Activated naive CD8-positive, alpha-beta T cell treated with anti-CD3 and anti-CD28 coated beads, Interleukin-2, amount 10 ng/mL, durations not matched to agents 7 days and 5 days (primary cell): ENCODE measurements at regions not wholly inside any gene's neighbourhood (a gene's known extent, or its start where the extent isn't known, plus 50 kb on each side); places are given as distances from the start of the nearest gene placed in this dataset.

Experiments
- ATAC-seq: fragments of 150-1000 bp; cut with Tn5 transposase; one replicate; pipeline ENCODE4 v1.10.0; 2021; ENCODE audit warnings: low read depth, moderate library complexity
- POLR2A ChIA-PET: fragments of 350-600 bp; sonication (Branson Sonifier 250); formaldehyde crosslinking; loops from one replicate; lab custom pipeline; 2021; ENCODE audit warnings: antibody characterized with exemption; lab: Charles Lee
- DNase-seq: peaks from one replicate; pipeline ENCODE4 v3.0.0; 2021
- H3K27ac Mint-ChIP-seq: one replicate; pipeline ENCODE4 v1.8.0; 2022; ENCODE audit warnings: mild to moderate bottlenecking, mixed read lengths
- H3K27me3 Mint-ChIP-seq: one replicate; pipeline ENCODE4 v1.8.0; 2022; ENCODE audit warnings: mild to moderate bottlenecking, moderate library complexity, mixed read lengths
- H3K36me3 Mint-ChIP-seq: one replicate; pipeline ENCODE4 v1.8.0; 2021; ENCODE audit warnings: mild to moderate bottlenecking, mixed read lengths
- H3K4me1 Mint-ChIP-seq: one replicate; pipeline ENCODE4 v1.8.0; 2021; ENCODE audit warnings: mixed read lengths
- H3K4me3 Mint-ChIP-seq: one replicate; pipeline ENCODE4 v1.8.0; 2022; ENCODE audit warnings: mild to moderate bottlenecking, moderate library complexity, mixed read lengths
- H3K9me3 Mint-ChIP-seq: one replicate; pipeline ENCODE4 v1.8.0; 2021; ENCODE audit warnings: mixed read lengths

DNA sequence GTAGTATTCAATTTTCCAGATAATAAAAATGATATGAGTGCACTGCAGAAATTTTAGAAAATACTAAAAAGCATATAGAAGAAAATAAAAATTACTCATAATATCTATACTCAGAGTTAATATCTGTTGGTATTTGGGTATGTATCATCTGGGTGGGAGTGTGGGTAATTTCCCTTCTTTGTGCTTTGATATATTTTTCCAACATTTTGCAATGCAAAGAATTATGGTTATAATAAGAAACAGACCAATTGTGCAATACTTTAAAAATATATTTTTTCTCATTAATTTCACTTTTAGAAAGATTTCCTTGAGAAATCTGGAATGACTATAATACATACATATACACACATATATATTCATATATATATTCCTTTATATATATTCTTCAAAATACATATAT lies 665.7 kb downstream of the ADGRL2 start:
- H3K4me3 Mint-ChIP-seq, result no peak overlapping the region
- no peak for DNase-seq
- peaks cover under 1% of the 10 kb centered on the region for H3K27me3 Mint-ChIP-seq
- H3K4me1 Mint-ChIP-seq, result no peaks in the 10 kb centered on the region
- no peak for ATAC-seq
- no peaks in the 10 kb centered on the region for H3K36me3 Mint-ChIP-seq
- H3K27ac Mint-ChIP-seq, result no peak overlapping the region
- POLR2A ChIA-PET, result no interaction called here
- peaks cover 1% of the 10 kb centered on the region for H3K9me3 Mint-ChIP-seq

DNA sequence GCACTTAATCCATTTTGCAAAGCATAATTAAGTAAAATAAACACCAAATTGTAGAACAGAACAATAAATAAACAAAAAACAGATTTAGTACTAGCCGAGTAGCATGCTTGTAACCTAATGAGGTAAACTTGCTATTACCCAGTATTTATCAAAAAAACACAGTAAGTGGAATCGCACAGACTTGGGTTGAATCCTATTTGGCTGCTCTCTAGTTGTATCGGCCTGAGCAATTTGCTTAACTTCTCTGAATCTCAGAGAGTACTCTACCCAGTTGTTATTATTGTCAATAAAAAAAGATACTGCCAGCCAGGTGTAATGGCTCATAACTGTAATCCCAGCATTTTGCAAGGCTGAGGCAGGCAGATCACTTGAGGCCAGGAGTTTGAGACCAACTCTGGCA lies 664.3 kb downstream of the ADGRL2 start:
- Mint-ChIP-seq H3K27ac (no peak overlapping the region), H3K4me3 (no peak overlapping the region), H3K36me3 (no peaks in the 10 kb centered on the region), H3K4me1 (no peaks in the 10 kb centered on the region), H3K9me3 (no peaks in the 10 kb centered on the region), H3K27me3 (peaks cover 2% of the 10 kb centered on the region)
- no peak for ATAC-seq
- no peak for DNase-seq
- POLR2A ChIA-PET, result no interaction called here

DNA sequence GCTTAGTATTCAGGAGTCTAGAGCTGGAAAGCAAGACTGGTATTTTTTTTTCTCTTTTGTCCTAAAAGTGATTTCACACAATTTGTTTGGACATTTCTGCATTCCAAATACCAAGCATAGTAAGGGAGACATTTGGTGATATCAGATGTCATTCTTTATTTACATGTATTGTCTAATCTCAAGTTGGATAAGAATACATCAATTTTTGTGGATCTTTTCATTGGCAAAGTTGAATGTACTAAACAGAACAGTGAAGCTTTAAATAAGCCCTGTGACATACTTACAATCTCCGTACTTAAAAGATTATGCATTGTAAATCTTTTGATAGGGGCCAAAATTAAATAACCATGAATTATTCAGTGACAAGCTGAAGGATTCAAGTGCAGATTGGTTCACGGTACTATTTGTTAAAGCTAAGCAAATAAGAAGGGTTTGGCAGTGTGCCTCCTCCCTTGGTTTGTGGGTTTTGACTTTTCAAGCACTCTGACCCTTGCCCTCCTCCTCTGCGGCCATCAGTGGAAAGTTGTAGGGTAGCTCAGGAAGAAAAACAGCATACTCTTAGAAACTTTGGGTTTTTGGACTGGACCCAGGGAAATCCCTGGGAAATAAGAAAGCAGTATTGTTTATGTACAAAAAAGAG lies 663.7 kb downstream of the ADGRL2 start:
- peaks cover 2% of the 10 kb centered on the region for H3K27me3 Mint-ChIP-seq
- ATAC-seq, result no peak
- H3K4me1 Mint-ChIP-seq, result no peaks in the 10 kb centered on the region
- H3K27ac Mint-ChIP-seq, result no peak overlapping the region
- H3K4me3 Mint-ChIP-seq, result no peak overlapping the region
- no peaks in the 10 kb centered on the region for H3K9me3 Mint-ChIP-seq
- DNase-seq, result no peak
- POLR2A ChIA-PET, result no interaction called here
- no peaks in the 10 kb centered on the region for H3K36me3 Mint-ChIP-seq

DNA sequence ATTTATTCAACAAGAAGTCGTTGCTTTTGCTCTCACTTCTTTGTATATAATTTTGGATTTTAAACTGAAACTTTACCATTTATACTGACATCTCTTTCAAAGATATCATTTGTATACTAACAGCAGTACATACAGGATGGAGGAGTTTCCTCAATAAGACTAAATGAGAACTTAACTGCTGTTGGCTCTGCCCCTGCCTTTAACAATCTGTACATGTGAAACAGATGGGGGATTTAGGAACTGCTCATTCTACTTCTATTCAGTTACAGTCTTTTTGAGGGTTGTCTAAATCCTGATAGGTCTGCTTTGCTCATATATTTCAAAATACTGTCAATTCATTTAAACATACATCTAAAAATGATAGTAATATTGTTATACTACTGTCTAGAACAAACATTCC lies 663.2 kb downstream of the ADGRL2 start:
- no peaks in the 10 kb centered on the region for H3K36me3 Mint-ChIP-seq
- ATAC-seq (no peak), DNase-seq (no peak)
- H3K4me1 Mint-ChIP-seq, result no peaks in the 10 kb centered on the region
- POLR2A ChIA-PET, result no interaction called here
- H3K27ac Mint-ChIP-seq, result no peak overlapping the region
- H3K9me3 Mint-ChIP-seq, result no peaks in the 10 kb centered on the region
- peaks cover 2% of the 10 kb centered on the region for H3K27me3 Mint-ChIP-seq
- H3K4me3 Mint-ChIP-seq, result no peak overlapping the region

DNA sequence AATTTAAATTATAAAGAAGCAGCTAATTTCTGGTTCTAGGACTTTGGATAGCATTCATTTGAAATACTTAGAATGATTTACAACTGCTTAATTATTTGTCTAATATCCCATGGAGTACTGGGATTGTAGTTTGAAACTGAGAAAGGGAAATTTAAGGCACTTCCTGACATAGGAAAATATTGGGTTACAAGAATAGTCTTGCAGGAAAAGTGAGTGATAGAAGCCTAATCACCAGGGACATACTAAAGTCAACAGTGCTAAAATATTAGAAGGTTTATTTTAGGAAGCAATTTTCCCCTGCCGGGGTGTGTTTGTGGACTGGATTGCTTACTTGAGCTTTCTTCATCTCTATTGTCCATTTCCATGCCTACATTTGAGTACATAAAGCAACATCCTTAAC lies 661.6 kb downstream of the ADGRL2 start:
- Mint-ChIP-seq H3K4me3 (no peak overlapping the region), H3K27me3 (peaks cover 2% of the 10 kb centered on the region), H3K9me3 (no peaks in the 10 kb centered on the region), H3K4me1 (no peaks in the 10 kb centered on the region), H3K27ac (no peak overlapping the region), H3K36me3 (no peaks in the 10 kb centered on the region)
- DNase-seq, result no peak
- ATAC-seq, result no peak
- POLR2A ChIA-PET, result no interaction called here

DNA sequence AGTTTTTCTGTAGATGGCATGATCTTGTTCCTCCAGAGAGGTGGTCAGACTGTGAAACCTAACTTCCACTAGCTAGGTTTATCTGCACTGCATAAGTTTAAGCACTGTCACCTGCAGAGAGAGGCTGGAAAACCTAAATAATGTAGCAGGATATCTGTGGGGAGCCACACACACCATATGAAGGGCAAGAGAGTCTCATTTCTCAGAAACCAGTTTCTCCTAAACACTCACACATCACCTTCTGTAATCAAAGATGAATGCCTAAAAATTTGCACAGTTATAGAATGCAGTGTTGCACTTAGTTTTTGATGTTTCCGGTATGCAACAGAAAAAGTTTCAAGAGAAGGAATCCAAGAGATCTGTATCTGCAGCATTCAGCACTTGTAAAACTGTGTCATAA lies 654.6 kb downstream of the ADGRL2 start:
- DNase-seq (no peak), ATAC-seq (peak; percentile 80)
- H3K27ac Mint-ChIP-seq, result peak overlapping the region; percentile 60
- no peaks in the 10 kb centered on the region for H3K27me3 Mint-ChIP-seq
- peaks cover 16% of the 10 kb centered on the region for H3K9me3 Mint-ChIP-seq
- POLR2A ChIA-PET, result no interaction called here
- H3K4me1 Mint-ChIP-seq, result peaks cover 8% of the 10 kb centered on the region
- no peaks in the 10 kb centered on the region for H3K36me3 Mint-ChIP-seq
- no peak overlapping the region for H3K4me3 Mint-ChIP-seq

DNA sequence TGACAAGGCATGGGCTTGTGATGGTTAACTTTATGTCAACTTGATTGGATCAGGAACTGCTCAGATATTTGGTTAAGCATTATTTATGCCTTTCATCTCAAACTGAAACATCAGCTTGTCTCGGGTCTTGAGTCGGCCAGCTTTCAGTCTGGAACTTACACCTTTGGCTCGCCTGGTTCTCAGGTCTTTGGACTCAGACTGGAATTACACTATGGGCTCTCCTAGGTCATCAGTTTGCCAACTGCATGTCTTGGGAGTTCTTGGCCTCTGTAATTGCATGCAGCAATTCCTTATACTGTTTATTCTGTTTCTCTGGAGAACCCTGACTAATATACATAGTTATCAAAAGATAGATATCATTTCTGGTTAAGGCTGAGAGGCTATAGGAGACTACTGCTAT lies 653.7 kb downstream of the ADGRL2 start:
- Mint-ChIP-seq H3K9me3 (peaks cover 16% of the 10 kb centered on the region), H3K27ac (no peak overlapping the region), H3K36me3 (no peaks in the 10 kb centered on the region), H3K4me1 (peaks cover 8% of the 10 kb centered on the region), H3K27me3 (no peaks in the 10 kb centered on the region), H3K4me3 (no peak overlapping the region)
- ATAC-seq, result no peak
- POLR2A ChIA-PET, result no interaction called here
- DNase-seq, result no peak

DNA sequence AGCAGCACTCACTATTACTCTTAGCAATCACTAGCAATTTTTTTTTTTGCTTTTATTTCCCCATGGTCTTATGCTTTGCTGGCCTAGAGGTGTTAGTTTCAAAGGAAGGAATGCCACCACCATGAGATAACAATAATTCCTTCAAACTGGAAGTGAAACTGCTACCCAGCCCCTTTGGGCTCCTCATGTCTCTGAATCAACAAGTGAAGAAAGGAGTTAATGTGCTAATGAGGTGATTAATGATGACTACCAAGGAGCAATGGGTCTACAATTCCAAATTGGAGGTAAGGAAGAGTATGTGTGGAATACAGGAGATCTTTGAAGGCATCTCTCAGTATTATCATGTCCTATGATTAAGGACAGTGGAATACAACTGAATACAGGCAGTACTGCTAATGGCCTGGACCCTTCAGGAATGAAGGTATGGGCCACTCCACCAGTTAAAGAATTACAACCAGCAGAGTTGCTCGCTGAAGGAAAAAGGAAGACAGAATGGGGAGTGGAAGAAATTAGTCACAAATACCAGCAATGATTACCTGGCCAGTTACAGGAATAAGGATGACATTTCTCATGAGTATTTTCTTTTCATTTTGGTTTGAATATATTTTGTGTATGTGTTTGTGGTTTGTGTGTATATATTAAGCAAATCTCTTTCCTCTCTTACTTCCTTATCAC lies 652.9 kb downstream of the ADGRL2 start:
- DNase-seq, result no peak
- ATAC-seq, result no peak
- H3K36me3 Mint-ChIP-seq, result no peaks in the 10 kb centered on the region
- H3K27me3 Mint-ChIP-seq, result no peaks in the 10 kb centered on the region
- POLR2A ChIA-PET, result no interaction called here
- H3K27ac Mint-ChIP-seq, result no peak overlapping the region
- peaks cover 16% of the 10 kb centered on the region for H3K9me3 Mint-ChIP-seq
- H3K4me3 Mint-ChIP-seq, result no peak overlapping the region
- peaks cover 8% of the 10 kb centered on the region for H3K4me1 Mint-ChIP-seq

DNA sequence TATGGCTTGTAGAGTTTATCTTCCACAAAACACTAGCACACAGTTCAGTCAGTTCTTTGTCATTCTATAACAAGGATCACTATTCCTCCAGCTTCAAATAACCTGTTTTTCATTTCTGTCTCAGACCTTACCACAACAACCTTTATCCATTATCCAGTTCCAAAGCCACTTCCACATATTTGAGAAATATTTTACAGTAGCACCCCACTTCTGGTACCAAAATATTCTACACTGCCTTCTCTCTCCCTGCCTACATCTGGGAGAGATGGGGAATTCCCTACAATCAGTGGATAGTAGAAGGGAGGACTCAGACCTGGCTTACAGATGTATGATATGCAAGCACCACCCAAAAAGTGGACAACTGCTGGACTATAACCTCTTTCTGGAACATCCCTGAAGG lies 651.4 kb downstream of the ADGRL2 start:
- H3K27ac Mint-ChIP-seq, result no peak overlapping the region
- POLR2A ChIA-PET, result no interaction called here
- no peak overlapping the region for H3K4me3 Mint-ChIP-seq
- H3K36me3 Mint-ChIP-seq, result no peaks in the 10 kb centered on the region
- no peaks in the 10 kb centered on the region for H3K27me3 Mint-ChIP-seq
- no peak for ATAC-seq
- H3K9me3 Mint-ChIP-seq, result peaks cover 16% of the 10 kb centered on the region
- DNase-seq, result no peak
- H3K4me1 Mint-ChIP-seq, result peaks cover 8% of the 10 kb centered on the region

DNA sequence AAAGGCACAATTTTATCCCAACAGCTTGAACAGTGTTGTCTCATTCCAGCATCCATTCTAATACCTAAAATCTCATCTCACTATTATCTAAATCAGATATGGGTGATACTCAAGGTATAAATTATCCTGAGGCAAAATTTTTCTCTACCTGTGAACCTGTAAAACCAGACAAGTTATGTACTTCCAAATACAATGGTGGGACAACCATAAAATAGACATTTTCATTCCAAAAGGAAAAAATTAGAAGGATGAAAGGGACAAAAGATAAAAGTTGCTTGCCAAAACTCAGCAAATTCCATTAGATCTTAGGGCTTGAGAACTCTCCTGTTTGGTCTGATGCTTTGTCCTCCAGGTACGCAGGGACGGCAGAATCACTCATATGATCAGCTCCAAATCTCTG lies 650.5 kb downstream of the ADGRL2 start:
- peaks cover 8% of the 10 kb centered on the region for H3K4me1 Mint-ChIP-seq
- no peak overlapping the region for H3K4me3 Mint-ChIP-seq
- peaks cover 16% of the 10 kb centered on the region for H3K9me3 Mint-ChIP-seq
- H3K36me3 Mint-ChIP-seq, result no peaks in the 10 kb centered on the region
- DNase-seq (no peak), ATAC-seq (no peak)
- no peaks in the 10 kb centered on the region for H3K27me3 Mint-ChIP-seq
- POLR2A ChIA-PET, result no interaction called here
- no peak overlapping the region for H3K27ac Mint-ChIP-seq

DNA sequence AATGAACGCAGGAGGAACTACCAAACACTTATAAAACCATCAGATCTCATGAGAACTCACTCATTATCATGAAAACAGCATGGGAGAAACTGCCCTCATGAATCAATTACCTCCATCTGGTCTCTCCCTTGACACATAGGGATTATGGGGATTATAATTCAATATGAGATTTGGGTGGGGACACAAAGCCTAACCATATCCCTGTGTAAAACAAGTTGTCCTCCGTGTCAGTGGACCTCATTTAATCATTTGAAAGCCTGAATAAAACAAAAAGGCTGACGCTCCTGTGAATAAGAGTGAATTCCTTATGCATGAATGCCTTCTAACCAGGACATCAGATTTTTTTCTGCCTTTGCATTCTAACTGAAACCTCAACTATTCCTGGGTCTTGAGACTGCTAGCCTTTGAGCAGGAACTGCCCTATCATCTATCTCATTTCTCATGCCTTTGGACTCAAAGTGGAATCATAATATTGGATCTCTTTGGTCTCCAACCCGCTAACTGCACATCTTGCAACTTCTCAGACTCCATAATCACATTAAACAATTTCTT lies 648.8 kb downstream of the ADGRL2 start:
- Mint-ChIP-seq H3K4me1 (no peaks in the 10 kb centered on the region), H3K27me3 (no peaks in the 10 kb centered on the region), H3K36me3 (no peaks in the 10 kb centered on the region), H3K4me3 (no peak overlapping the region), H3K9me3 (peaks cover 18% of the 10 kb centered on the region), H3K27ac (no peak overlapping the region)
- DNase-seq (no peak), ATAC-seq (no peak)
- POLR2A ChIA-PET, result no interaction called here

DNA sequence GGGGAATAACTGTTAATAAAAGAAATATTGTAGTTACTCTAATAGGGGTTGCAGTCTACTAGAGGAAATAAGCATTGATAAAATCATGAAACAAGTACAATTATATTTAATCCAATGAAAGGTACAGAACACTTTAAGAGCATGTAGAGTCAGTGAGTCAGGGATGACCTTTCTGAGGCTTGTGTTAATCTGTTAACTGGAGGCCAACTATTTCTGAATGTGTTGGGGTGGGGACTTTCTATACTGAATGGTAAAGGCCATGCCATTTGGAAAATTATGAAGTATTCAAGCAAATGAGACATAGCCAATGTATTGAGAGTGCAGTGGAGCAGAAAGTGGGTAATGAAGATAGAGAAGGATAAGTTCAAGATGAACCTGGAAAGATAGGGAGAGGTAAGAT lies 646.2 kb downstream of the ADGRL2 start:
- Mint-ChIP-seq H3K4me3 (no peak overlapping the region), H3K9me3 (peaks cover 8% of the 10 kb centered on the region), H3K27me3 (no peaks in the 10 kb centered on the region), H3K4me1 (no peaks in the 10 kb centered on the region), H3K36me3 (no peaks in the 10 kb centered on the region), H3K27ac (no peak overlapping the region)
- ATAC-seq (no peak), DNase-seq (no peak)
- POLR2A ChIA-PET, result no interaction called here

DNA sequence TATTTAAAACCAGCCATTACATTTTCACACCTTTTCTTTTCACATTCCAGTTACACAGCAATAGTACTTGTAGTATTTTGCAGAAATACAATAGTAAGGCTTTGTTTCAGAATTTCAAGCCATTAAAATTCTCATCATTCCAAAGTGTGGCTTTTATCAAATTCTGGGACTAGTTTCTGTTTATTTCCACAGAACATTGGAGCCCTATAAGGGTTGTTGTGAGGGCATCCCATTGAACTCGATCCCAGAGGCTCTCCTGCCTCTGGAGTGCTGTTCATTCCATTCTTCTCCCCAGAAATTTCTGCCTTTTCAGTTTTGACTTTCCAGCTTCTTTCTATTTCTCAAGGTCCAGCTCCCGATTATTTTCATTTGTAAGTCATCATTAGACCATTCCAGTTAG lies 645.5 kb downstream of the ADGRL2 start:
- H3K9me3 Mint-ChIP-seq, result peaks cover 3% of the 10 kb centered on the region
- ATAC-seq (no peak), DNase-seq (no peak)
- POLR2A ChIA-PET, result no interaction called here
- no peaks in the 10 kb centered on the region for H3K27me3 Mint-ChIP-seq
- H3K36me3 Mint-ChIP-seq, result no peaks in the 10 kb centered on the region
- H3K27ac Mint-ChIP-seq, result no peak overlapping the region
- H3K4me1 Mint-ChIP-seq, result no peaks in the 10 kb centered on the region
- no peak overlapping the region for H3K4me3 Mint-ChIP-seq

DNA sequence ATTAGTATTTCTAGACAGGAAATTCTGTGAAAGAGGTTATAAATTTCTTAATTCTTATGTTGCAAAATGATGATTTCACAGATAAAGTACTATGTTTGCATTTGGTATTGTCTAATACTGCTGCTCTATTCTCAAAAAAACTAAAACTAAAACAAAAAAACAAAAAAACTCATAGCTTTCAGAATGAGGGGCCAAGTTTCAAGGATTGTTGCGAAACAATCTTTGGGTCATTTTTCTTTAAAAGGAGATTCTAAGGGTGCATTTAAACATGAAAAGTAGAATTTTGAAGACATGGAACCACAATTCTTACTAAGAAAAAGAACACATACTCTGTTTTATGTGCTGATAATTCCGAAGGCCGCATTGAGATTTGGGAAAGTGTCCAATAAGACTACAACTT lies 645.1 kb downstream of the ADGRL2 start:
- ATAC-seq, result no peak
- Mint-ChIP-seq H3K27ac (no peak overlapping the region), H3K4me1 (no peaks in the 10 kb centered on the region)

More for the DNA sequence above, 645.1 kb downstream of the ADGRL2 start:
- H3K4me3 Mint-ChIP-seq, result no peak overlapping the region
- H3K36me3 Mint-ChIP-seq, result no peaks in the 10 kb centered on the region
- peaks cover 3% of the 10 kb centered on the region for H3K9me3 Mint-ChIP-seq
- no peaks in the 10 kb centered on the region for H3K27me3 Mint-ChIP-seq
- POLR2A ChIA-PET, result no interaction called here
- DNase-seq, result no peak
